Pancreas (tissue), 10 donors: ENCODE measurements at regions not wholly inside any gene's neighbourhood (a gene's known extent, or its start where the extent isn't known, plus 50 kb on each side); places are given as distances from the start of the nearest gene placed in this dataset.

ENCODE experiments used
- ATAC-seq, 4 donors: fragments of 200-7000 bp; cut with Tn5 transposase; one replicate each; pipeline versions ENCODE4 v1.8.0 to v1.9.1; 2020; ENCODE audit warnings: mild to moderate bottlenecking in 4 of 4, moderate library complexity in 4 of 4
- DNase-seq, 6 donors: peaks; one replicate each; pipeline ENCODE4 v3.0.0-alpha.2; 2020
- FAIRE-seq: peaks from 2 replicates; lab custom pipeline; 2012; peaks lifted over from hg19 to GRCh38; lab: Jason Lieb, UNC
- H3K27ac ChIP-seq, 4 donors: fragments of 200-600 bp; sonication (generic); 1 replicate in 3 of 4; 2 replicates in 1 of 4; pipeline versions ENCODE4 v1.5.0 to v1.8.0; 2020
- H3K27me3 ChIP-seq, 4 donors: fragments of 200-600 bp; one replicate each; pipeline ENCODE4 v1.8.0; 2021
- H3K36me3 ChIP-seq, 3 donors: fragments of 200-600 bp; sonication (generic) in 1 of 3; one replicate each; pipeline versions ENCODE4 v1.5.0 to v1.8.0; 2020 to 2021
- H3K4me1 ChIP-seq, 3 donors: fragments of 200-600 bp; one replicate each; pipeline ENCODE4 v1.8.0; 2021
- H3K4me3 ChIP-seq, 4 donors: fragments of 200-600 bp; sonication (generic) in 2 of 4; one replicate each; pipeline versions ENCODE4 v1.5.0 to v1.8.0; 2020 to 2021
- H3K9me3 ChIP-seq, 4 donors: fragments of 200-600 bp; one replicate each; pipeline ENCODE4 v1.8.0; 2021
- CTCF ChIP-seq, 4 donors: fragments of 200-600 bp; sonication (generic) in 3 of 4; IDR thresholded peaks; one replicate each; pipeline versions ENCODE4 v1.5.0 to v1.8.0; 2021; ENCODE audit warnings: antibody characterized with exemption in 4 of 4
- WGBS, 2 donors: extraction: QIAGEN DNeasy Blood & Tissue Kit; methylation state at CpG; one replicate each; pipeline ENCODE4 v1.1.7; 2013; 5-methylcytosine and 5-hydroxymethylcytosine counted together
- intact Hi-C, 3 donors: fragments of 100-400 bp; cut with DNase I; formaldehyde crosslinking; loops; one replicate each; pipeline versions ENCODE4 v1.11.1 to v1.14.2; 2022
- donor health status: healthy with polysubstance abuse.
- donor health status: DM: no; HTN: no; CAD: no; lungs with moderate emphysema.
- donor health status: DM: no; HTN: no; CAD: no.
- donor health status: control.
- donor health status: control.
- donor health status: Bipolar disorder and iron deficiency.
- donor health status: DM: yes; HTN: yes; CAD: no.
- donor health status: DM: no; HTN: no; CAD: no.
- donor health status: DM: no; HTN: no; CAD: no.
- donor health status: DM: yes; HTN: yes; CAD: no.

DNA sequence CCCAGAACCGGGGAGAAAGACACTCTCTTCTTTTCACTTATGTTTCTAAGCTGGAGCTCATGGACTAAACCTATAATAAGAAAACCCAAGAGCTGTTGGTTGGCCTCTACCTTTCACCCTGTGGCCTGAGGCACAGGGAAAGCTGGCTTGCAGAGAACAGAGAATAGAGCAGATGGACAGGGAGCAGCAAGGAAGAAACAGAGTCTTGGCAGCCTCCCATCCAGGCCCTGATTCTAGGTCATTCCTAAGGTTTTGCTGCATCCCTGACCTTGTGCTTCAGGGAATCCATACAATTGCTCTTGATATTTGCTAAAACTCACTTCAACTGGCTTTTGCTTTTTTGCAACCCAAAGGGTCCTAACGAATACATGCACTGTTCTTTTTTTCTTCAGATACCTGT is 87.8 kb downstream of the SMIM20 start:
- intact Hi-C loops, result no loop called here
- TF ChIP-seq CTCF (IDR thresholded peaks at IDR 0.05), result no peak
- DNase-seq (no peak), FAIRE-seq (no peak), ATAC-seq (no peak)
- Histone ChIP-seq H3K4me1 (peaks cover 0 to 2% (median 0%) of the 10 kb centered on the region in 3 donors), H3K36me3 (no peaks in the 10 kb centered on the region), H3K27ac (no peak overlapping the region), H3K27me3 (no peaks in the 10 kb centered on the region), H3K9me3 (no peaks in the 10 kb centered on the region), H3K4me3 (no peak overlapping the region)
- WGBS, 2 donors, result 74 to 78% methylated on average over 2 of the region's 2 CpGs

DNA sequence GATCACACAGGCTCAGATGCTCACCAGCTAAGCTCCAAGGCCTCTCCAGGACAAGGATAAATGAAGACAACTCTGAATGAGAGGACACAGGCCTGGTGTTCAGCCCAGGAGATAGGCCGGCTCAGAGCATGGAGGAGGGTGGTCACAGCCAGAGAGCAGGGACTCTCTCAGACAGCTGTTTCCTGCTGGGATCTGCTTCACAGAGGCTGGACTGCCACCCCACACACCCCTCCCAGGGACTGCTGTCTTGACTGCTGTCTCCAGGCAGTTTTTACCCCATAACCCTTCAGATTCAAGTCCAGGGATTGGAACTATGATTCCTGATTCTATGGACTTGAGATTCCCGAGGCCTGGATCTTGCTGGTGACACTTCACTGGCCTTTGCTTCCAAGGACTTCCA is 89.0 kb downstream of the SMIM20 start:
- ATAC-seq (no peak), DNase-seq (no peak), FAIRE-seq (no peak)
- WGBS, 2 donors, result 89 to 92% methylated on average over 2 of the region's 2 CpGs
- H3K36me3 ChIP-seq, result no peaks in the 10 kb centered on the region
- no peak overlapping the region for H3K4me3 ChIP-seq
- H3K27ac ChIP-seq, result no peak overlapping the region
- intact Hi-C loops, result no loop called here
- H3K9me3 ChIP-seq, result no peaks in the 10 kb centered on the region
- no peaks in the 10 kb centered on the region for H3K27me3 ChIP-seq
- peaks cover 0 to 2% (median 0%) of the 10 kb centered on the region in 3 donors for H3K4me1 ChIP-seq
- no peak for TF ChIP-seq CTCF (IDR thresholded peaks at IDR 0.05)

GRCh38 chr4:26004290-26004689 is 90.3 kb downstream of the SMIM20 start:
- Histone ChIP-seq H3K4me1 (peaks cover 0 to 2% (median 0%) of the 10 kb centered on the region in 3 donors), H3K36me3 (no peaks in the 10 kb centered on the region), H3K27me3 (no peaks in the 10 kb centered on the region), H3K9me3 (no peaks in the 10 kb centered on the region), H3K27ac (no peak overlapping the region), H3K4me3 (no peak overlapping the region)
- ATAC-seq (no peak), DNase-seq (no peak), FAIRE-seq (no peak)
- WGBS, 2 donors, result 30 to 42% methylated on average over 1 of the region's 1 CpG
- TF ChIP-seq CTCF (IDR thresholded peaks at IDR 0.05), result no peak
- intact Hi-C loops, result no loop called here

DNA sequence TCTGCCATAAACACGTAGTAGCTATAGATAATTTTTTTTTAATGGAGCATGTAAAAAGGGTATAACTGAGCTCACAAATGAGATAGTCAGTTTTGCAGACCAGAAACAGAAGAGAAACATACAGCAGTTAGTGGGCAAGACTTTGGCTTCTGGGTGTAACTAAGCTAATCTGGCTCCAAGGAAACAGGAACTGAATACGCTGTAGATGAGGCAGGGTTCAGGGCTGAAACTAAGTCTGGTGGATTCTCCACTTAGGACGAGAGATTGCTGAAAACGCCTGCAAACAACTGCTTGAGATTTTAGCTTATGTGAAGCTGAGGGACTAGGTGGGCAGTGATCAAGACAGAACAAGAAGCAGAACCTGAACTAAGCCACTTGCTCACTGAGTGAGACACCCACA is 91.7 kb downstream of the SMIM20 start:
- ATAC-seq, result no peak
- 61 to 66% methylated on average over 4 of the region's 4 CpGs for WGBS, 2 donors

More for the DNA sequence above, 91.7 kb downstream of the SMIM20 start:
- Histone ChIP-seq H3K4me3 (no peak overlapping the region), H3K27ac (no peak overlapping the region), H3K36me3 (no peaks in the 10 kb centered on the region), H3K27me3 (no peaks in the 10 kb centered on the region), H3K9me3 (no peaks in the 10 kb centered on the region), H3K4me1 (peaks cover 0 to 1% (median 0%) of the 10 kb centered on the region in 3 donors)
- DNase-seq (no peak), FAIRE-seq (no peak)
- intact Hi-C loops, result no loop called here
- TF ChIP-seq CTCF (IDR thresholded peaks at IDR 0.05), result no peak
